ENCODE measurements at regions not wholly inside any gene's neighbourhood (a gene's known extent, or its start where the extent isn't known, plus 50 kb on each side); places are given as distances from the start of the nearest gene placed in this dataset.

DNA sequence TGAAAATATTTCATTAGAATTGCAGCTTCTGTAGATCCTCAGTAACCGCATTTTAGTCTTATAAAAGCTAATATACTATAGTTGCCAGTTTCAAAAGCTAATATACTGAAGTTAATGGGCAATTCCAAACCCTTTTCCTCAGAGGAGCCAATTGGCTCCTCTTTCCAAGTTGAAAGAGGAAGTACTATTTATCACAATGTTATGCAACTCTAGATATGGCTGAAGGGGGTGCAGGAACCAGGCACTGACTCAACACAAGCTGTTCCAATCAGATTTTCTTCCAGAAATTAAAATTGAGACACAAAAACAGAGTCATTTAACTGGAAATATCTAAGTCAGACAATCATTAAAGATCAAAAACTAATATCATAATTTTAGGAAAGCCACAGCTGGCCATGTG lies 258.9 kb downstream of the PCDH20 start:
- ATAC-seq (ENCODE audit: low FRiP score) (no peak), DNase-seq (ENCODE audit: low spot score) (no peak)
- no peak for TF ChIP-seq CTCF (IDR thresholded peaks at IDR 0.05)

- no peak for TF ChIP-seq CTCF (IDR thresholded peaks at IDR 0.05)
- ATAC-seq (ENCODE audit: low FRiP score) = no peak
- DNase-seq (ENCODE audit: low spot score) = no peak
Measured at GRCh38 chr13:61151062-61151461, 264.6 kb downstream of the PCDH20 start.

- no peak for ATAC-seq (ENCODE audit: low FRiP score)
- DNase-seq (ENCODE audit: low spot score) = no peak
- TF ChIP-seq CTCF (IDR thresholded peaks at IDR 0.05) = no peak
Measured at GRCh38 chr13:61149331-61149730, 266.3 kb downstream of the PCDH20 start.

DNA sequence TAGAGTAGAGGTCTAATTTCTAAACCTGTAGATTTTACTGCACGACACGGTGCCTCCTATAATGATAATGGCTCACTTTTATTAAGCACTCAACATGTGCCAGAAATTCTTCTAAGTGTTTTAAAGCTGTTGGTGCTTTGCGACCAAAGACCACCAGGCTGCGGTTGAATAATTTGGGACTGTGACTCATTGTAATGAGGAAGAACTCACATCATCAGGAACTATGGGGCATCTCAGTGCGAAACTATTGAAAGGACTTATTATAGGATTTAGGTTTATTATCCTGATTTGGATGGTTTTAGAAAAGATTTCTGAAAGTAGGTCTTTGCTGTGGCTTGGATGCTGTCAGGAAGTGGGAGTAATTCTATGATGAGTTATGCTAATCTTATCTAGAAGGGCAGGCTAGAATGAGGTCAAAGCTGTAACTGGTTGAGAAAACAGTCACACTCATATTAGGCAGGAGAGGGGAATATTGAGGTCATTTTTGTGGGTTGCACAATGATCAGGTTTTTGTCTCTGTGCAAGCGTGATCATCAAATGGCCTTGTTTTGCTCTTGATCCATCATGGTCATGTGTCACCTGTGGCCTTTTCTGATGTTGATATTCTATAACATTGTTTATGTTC lies 266.8 kb downstream of the PCDH20 start:
- ATAC-seq (ENCODE audit: low FRiP score) (peak; percentile 80), DNase-seq (ENCODE audit: low spot score) (no peak)
- TF ChIP-seq CTCF (IDR thresholded peaks at IDR 0.05) = no peak

- TF ChIP-seq CTCF (IDR thresholded peaks at IDR 0.05) = no peak
- DNase-seq (ENCODE audit: low spot score) (no peak), ATAC-seq (ENCODE audit: low FRiP score) (no peak)
Measured at GRCh38 chr13:61148211-61148610, 267.4 kb downstream of the PCDH20 start.

GRCh38 chr13:61146571-61146970 lies 269.1 kb downstream of the PCDH20 start:
- ATAC-seq (ENCODE audit: low FRiP score) (no peak), DNase-seq (ENCODE audit: low spot score) (no peak)
- no peak for TF ChIP-seq CTCF (IDR thresholded peaks at IDR 0.05)

DNA sequence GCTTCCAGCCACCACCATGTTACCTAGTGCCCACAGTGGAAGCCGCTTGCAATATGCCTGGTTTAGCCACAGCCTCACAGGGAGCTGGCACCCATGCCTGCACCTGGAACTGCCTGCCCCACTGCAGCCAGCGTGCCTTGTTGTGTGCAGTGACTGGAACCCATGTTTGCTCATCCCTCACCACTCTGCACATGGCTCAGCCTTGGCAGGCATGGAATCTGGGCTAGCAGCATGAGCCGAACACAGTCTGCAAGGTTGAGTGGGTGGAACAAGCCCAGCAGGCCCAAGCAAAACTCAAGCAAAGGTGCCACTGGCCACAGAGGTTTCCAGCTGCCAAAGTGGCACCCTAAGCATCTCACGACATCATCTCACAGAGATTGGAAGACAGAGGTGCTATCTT lies 269.5 kb downstream of the PCDH20 start:
- no peak for ATAC-seq (ENCODE audit: low FRiP score)
- TF ChIP-seq CTCF (IDR thresholded peaks at IDR 0.05) = no peak

More for the DNA sequence above, 269.5 kb downstream of the PCDH20 start:
- no peak for DNase-seq (ENCODE audit: low spot score)

All from omental fat pad (tissue), 3 donors.